Endothelial cell of umbilical vein (primary cell): ENCODE measurements at regions not wholly inside any gene's neighbourhood (a gene's known extent, or its start where the extent isn't known, plus 50 kb on each side); places are given as distances from the start of the nearest gene placed in this dataset.

Source experiments
- BruUV-seq: library from RNA; stranded (reverse); fragments of 400-500 nt; replicated peaks from 2 replicates; lab custom pipeline; 2021; lab: Mats Ljungman, UMichigan
- CTCF ChIA-PET: fragments of 300-600, 350-600 bp; sonication (Branson Sonifier 250); formaldehyde crosslinking; loops from one replicate; lab custom pipeline; 2021; ENCODE audit warnings: antibody characterized with exemption, inconsistent platforms; lab: Charles Lee
- POLR2A ChIA-PET: fragments of 300-600, 350-600 bp; sonication (Branson Sonifier 250); formaldehyde crosslinking; loops from one replicate; lab custom pipeline; 2021; ENCODE audit warnings: antibody characterized with exemption, inconsistent platforms; lab: Charles Lee
- DNase-seq: peaks from one replicate; pipeline ENCODE4 v3.0.0-alpha.2; 2011; ENCODE audit warnings: low read depth, low spot score
- FAIRE-seq: peaks from 2 replicates; lab custom pipeline; 2011; peaks lifted over from hg19 to GRCh38; lab: Jason Lieb, UNC
- H2AFZ ChIP-seq: 2 replicates; pipeline ENCODE4 v1.6.0; 2012; ENCODE audit warnings: low read depth, low read length, control low read depth, inconsistent platforms
- H3K27ac ChIP-seq: 2 replicates; pipeline ENCODE4 v1.5.1; 2011; ENCODE audit warnings: low read depth, mild to moderate bottlenecking, control low read depth, low read length, moderate library complexity; ENCODE audit not compliant: insufficient read depth
- H3K27me3 ChIP-seq, 2 experiments: 2 replicates each; pipeline versions ENCODE4 v1.6.0 to v1.6.1; 2011; ENCODE audit warnings: low read length in 2 of 2, mixed read lengths in 1 of 2; ENCODE audit not compliant: control insufficient read depth in 2 of 2, insufficient read depth in 2 of 2
- H3K36me3 ChIP-seq, 2 experiments: 2 replicates in 1 of 2; 3 replicates in 1 of 2; pipeline ENCODE4 v1.5.1; 2011; ENCODE audit warnings: low read length in 2 of 2, mild to moderate bottlenecking in 1 of 2, moderate library complexity in 1 of 2; ENCODE audit not compliant: control insufficient read depth in 2 of 2, insufficient read depth in 2 of 2; ENCODE audit errors: extremely low read depth in 1 of 2
- H3K4me1 ChIP-seq: 3 replicates; pipeline ENCODE4 v1.5.1; 2011; ENCODE audit warnings: mild to moderate bottlenecking, low read length; ENCODE audit not compliant: control insufficient read depth, insufficient read depth; ENCODE audit errors: extremely low read depth
- H3K4me2 ChIP-seq: 2 replicates; pipeline ENCODE4 v1.6.1; 2011; ENCODE audit warnings: low read length, control low read depth, mixed read lengths; ENCODE audit not compliant: insufficient read depth
- H3K4me3 ChIP-seq, 3 experiments: fragments of 200-600 bp in 1 of 3; sonication (generic), shearing (Covaris generic) in 1 of 3; replicated peaks in 1 of 3; 2 replicates each; pipeline ENCODE4 v1.5.1; 2011 to 2016; ENCODE audit warnings: control low read depth in 3 of 3, low read length in 3 of 3, mild to moderate bottlenecking in 2 of 3, inconsistent platforms in 1 of 3, low read depth in 1 of 3, moderate library complexity in 1 of 3; ENCODE audit not compliant: insufficient read depth in 1 of 3
- H3K79me2 ChIP-seq: 2 replicates; pipeline ENCODE4 v1.6.0; 2012; ENCODE audit warnings: low read length, inconsistent platforms; ENCODE audit not compliant: control insufficient read depth, insufficient read depth
- H3K9ac ChIP-seq: replicated peaks from 2 replicates; pipeline ENCODE3; 2011; ENCODE audit warnings: low read length, control low read depth; ENCODE audit not compliant: insufficient read depth; ENCODE audit errors: extremely low read depth
- H3K9me1 ChIP-seq: replicated peaks from 3 replicates; pipeline ENCODE4 v1.6.0; 2011; ENCODE audit warnings: mild to moderate bottlenecking, low read length; ENCODE audit not compliant: control insufficient read depth, insufficient read depth; ENCODE audit errors: extremely low read depth
- H3K9me3 ChIP-seq: replicated peaks from 2 replicates; pipeline ENCODE4 v1.5.1; 2012; ENCODE audit warnings: low read length, inconsistent platforms; ENCODE audit not compliant: control insufficient read depth, insufficient read depth
- H4K20me1 ChIP-seq: replicated peaks from 2 replicates; pipeline ENCODE3; 2011; ENCODE audit warnings: mild to moderate bottlenecking, low read length; ENCODE audit not compliant: control insufficient read depth, insufficient read depth; ENCODE audit errors: extremely low read depth
- EZH2 ChIP-seq: IDR thresholded peaks from 2 replicates; pipeline ENCODE4 v1.6.1; 2012; ENCODE audit warnings: borderline replicate concordance, low read depth, mild to moderate bottlenecking, moderate library complexity, low read length, inconsistent platforms; ENCODE audit not compliant: severe bottlenecking
- FOS ChIP-seq: IDR thresholded peaks from 2 replicates; pipeline ENCODE4 v1.6.1; 2011; ENCODE audit warnings: mild to moderate bottlenecking, low read length, moderate library complexity, borderline replicate concordance; ENCODE audit not compliant: insufficient read depth
- GATA2 ChIP-seq: IDR thresholded peaks from 2 replicates; pipeline ENCODE4 v1.7.0; 2011; ENCODE audit warnings: low read depth, mild to moderate bottlenecking, moderate library complexity, mixed read lengths, low read length; ENCODE audit not compliant: insufficient read length, insufficient read depth
- JUN ChIP-seq: IDR thresholded peaks from 2 replicates; pipeline ENCODE4 v1.6.1; 2011; ENCODE audit warnings: borderline replicate concordance, low read depth; ENCODE audit not compliant: insufficient read length, insufficient read depth
- MYC ChIP-seq: IDR thresholded peaks from one replicate; pipeline ENCODE4 v1.6.1; 2011; ENCODE audit warnings: mild to moderate bottlenecking, low read depth, low read length
- POLR2A ChIP-seq: IDR thresholded peaks from 2 replicates; pipeline ENCODE4 v1.6.1; 2012; ENCODE audit warnings: low read depth, mild to moderate bottlenecking, control low read depth, low read length
- POLR2AphosphoS5 ChIP-seq: IDR thresholded peaks from 2 replicates; pipeline ENCODE4 v1.6.1; 2012; ENCODE audit warnings: low read depth, mild to moderate bottlenecking, control low read depth, low read length, moderate library complexity; ENCODE audit not compliant: insufficient read depth
- dilution Hi-C: fragments of 300-500 bp; cut with MboI; formaldehyde crosslinking; loops from one replicate; pipeline ENCODE4 v1.15.0; 2019; ENCODE audit warnings: low sequenced_read_pairs; ENCODE audit not compliant: extremely low pct_ligation_motif_present
- intact Hi-C: fragments of 100-400 bp; cut with micrococcal nuclease; formaldehyde crosslinking; loops from one replicate; pipeline ENCODE4 v1.10.0; 2022
- TF ChIP-seq, protein P1 (sequence below), 2 donors: IDR thresholded peaks; 1 replicate in 1 of 2; 2 replicates in 1 of 2; pipeline ENCODE4 v1.5.1; 2011; ENCODE audit warnings: low read length in 2 of 2, mild to moderate bottlenecking in 2 of 2, moderate library complexity in 2 of 2, control low read depth in 1 of 2, inconsistent platforms in 1 of 2, low read depth in 1 of 2; ENCODE audit not compliant: insufficient read depth in 1 of 2; ENCODE audit errors: extremely low read depth in 1 of 2
- TF ChIP-seq, protein P2 (sequence below): IDR thresholded peaks from 2 replicates; pipeline ENCODE4 v1.6.1; 2011; ENCODE audit not compliant: insufficient read depth, insufficient read length

DNA sequence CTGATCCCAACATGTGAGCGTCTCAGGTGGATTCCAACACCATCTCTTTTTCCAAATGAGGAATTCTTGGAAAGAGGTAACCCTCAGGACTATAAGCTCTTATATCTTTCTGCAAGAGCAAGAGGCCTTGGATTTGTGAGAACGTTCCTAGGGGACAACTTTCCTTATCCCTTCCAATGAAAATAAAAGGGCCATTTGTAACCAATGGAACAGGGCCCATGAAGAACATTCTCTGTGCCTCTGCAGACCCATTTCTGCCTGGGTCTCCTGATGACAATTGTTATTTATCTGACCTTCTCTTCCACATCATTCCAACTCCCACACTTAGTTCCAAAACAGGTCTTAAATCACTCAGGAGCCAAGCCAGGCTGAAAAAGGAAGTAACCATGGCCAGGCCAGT, 202.6 kb downstream of the ZNF462 start:
- H3K9me3 ChIP-seq = no peaks in the 10 kb centered on the region
- H3K9me1 ChIP-seq = no peaks in the 10 kb centered on the region
- DNase-seq (no peak), FAIRE-seq (no peak)
- H4K20me1 ChIP-seq = no peaks in the 10 kb centered on the region
- dilution Hi-C loops = no loop called here
- no peak overlapping the region for H3K4me3 ChIP-seq
- no TSS peak for BruUV-seq
- no peak overlapping the region for H2AFZ ChIP-seq
- CTCF ChIA-PET = no interaction called here
- H3K27me3 ChIP-seq = no peaks in the 10 kb centered on the region
- no peak overlapping the region for H3K9ac ChIP-seq
- H3K4me1 ChIP-seq = no peaks in the 10 kb centered on the region
- H3K27ac ChIP-seq = no peak overlapping the region
- no peak overlapping the region for H3K4me2 ChIP-seq
- intact Hi-C loops = no loop called here
- POLR2A ChIA-PET = no interaction called here
- no peaks in the 10 kb centered on the region for H3K79me2 ChIP-seq
- TF ChIP-seq GATA2 = no peak
- TF ChIP-seq, protein P1, sequence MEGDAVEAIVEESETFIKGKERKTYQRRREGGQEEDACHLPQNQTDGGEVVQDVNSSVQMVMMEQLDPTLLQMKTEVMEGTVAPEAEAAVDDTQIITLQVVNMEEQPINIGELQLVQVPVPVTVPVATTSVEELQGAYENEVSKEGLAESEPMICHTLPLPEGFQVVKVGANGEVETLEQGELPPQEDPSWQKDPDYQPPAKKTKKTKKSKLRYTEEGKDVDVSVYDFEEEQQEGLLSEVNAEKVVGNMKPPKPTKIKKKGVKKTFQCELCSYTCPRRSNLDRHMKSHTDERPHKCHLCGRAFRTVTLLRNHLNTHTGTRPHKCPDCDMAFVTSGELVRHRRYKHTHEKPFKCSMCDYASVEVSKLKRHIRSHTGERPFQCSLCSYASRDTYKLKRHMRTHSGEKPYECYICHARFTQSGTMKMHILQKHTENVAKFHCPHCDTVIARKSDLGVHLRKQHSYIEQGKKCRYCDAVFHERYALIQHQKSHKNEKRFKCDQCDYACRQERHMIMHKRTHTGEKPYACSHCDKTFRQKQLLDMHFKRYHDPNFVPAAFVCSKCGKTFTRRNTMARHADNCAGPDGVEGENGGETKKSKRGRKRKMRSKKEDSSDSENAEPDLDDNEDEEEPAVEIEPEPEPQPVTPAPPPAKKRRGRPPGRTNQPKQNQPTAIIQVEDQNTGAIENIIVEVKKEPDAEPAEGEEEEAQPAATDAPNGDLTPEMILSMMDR (IDR thresholded peaks at IDR 0.05; ENCODE audit: extremely low read depth in 1 of 2, insufficient read depth in 1 of 2, low read depth in 1 of 2, low read length in 2 of 2) = no peak
- no peak for TF ChIP-seq EZH2
- TF ChIP-seq FOS = no peak
- TF ChIP-seq POLR2AphosphoS5 = no peak
- TF ChIP-seq JUN = no peak
- TF ChIP-seq POLR2A = no peak
- TF ChIP-seq MYC = no peak
- TF ChIP-seq, protein P2, sequence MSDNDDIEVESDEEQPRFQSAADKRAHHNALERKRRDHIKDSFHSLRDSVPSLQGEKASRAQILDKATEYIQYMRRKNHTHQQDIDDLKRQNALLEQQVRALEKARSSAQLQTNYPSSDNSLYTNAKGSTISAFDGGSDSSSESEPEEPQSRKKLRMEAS = no peak
- H3K36me3 ChIP-seq = no peaks in the 10 kb centered on the region
